H1 (cell line): ENCODE measurements at regions not wholly inside any gene's neighbourhood (a gene's known extent, or its start where the extent isn't known, plus 50 kb on each side); places are given as distances from the start of the nearest gene placed in this dataset.

Experiments
- CTCF ChIA-PET: fragments of 300-600 bp; sonication (Branson Sonifier 250); formaldehyde crosslinking; loops from one replicate; lab custom pipeline; 2021; ENCODE audit not compliant: partially characterized antibody; lab: Charles Lee
- POLR2A ChIA-PET: fragments of 300-600 bp; sonication (Branson Sonifier 250); formaldehyde crosslinking; loops from one replicate; lab custom pipeline; 2021; ENCODE audit warnings: inconsistent platforms; ENCODE audit not compliant: partially characterized antibody; lab: Charles Lee
- DNase-seq, 2 experiments: peaks; one replicate each; pipeline versions ENCODE4 v3.0.0 to v3.0.0-alpha.2; 2010 to 2022; ENCODE audit warnings: low spot score in 2 of 2, low read depth in 1 of 2, mixed read lengths in 1 of 2
- FAIRE-seq: peaks from 2 replicates; lab custom pipeline; 2011; peaks lifted over from hg19 to GRCh38; lab: Jason Lieb, UNC
- H2AFZ ChIP-seq: 2 replicates; pipeline ENCODE4 v1.8.1; 2012; ENCODE audit warnings: low read length, inconsistent platforms
- H2AK5ac ChIP-seq: 2 replicates; pipeline ENCODE4 v1.6.1; 2013; ENCODE audit warnings: low read depth, low read length
- H2BK120ac ChIP-seq: replicated peaks from 2 replicates; pipeline ENCODE3; 2013; ENCODE audit warnings: low read depth, low read length, inconsistent platforms
- H2BK12ac ChIP-seq: 2 replicates; pipeline ENCODE4 v1.6.1; 2013; ENCODE audit warnings: low read depth, low read length
- H2BK15ac ChIP-seq: 2 replicates; pipeline ENCODE4 v1.6.1; 2013; ENCODE audit warnings: low read length
- H2BK20ac ChIP-seq: 2 replicates; pipeline ENCODE4 v1.6.1; 2013; ENCODE audit warnings: low read length
- H2BK5ac ChIP-seq: 2 replicates; pipeline ENCODE4 v1.6.1; 2013; ENCODE audit warnings: low read depth, low read length
- H3K14ac ChIP-seq: 2 replicates; pipeline ENCODE4 v1.6.1; 2013; ENCODE audit warnings: inconsistent platforms; ENCODE audit not compliant: insufficient read length
- H3K18ac ChIP-seq: 2 replicates; pipeline ENCODE4 v1.6.1; 2013; ENCODE audit warnings: low read length; ENCODE audit errors: extremely low read depth
- H3K23ac ChIP-seq: 2 replicates; pipeline ENCODE4 v1.6.1; 2013; ENCODE audit warnings: inconsistent platforms; ENCODE audit not compliant: insufficient read length
- H3K23me2 ChIP-seq: 2 replicates; pipeline ENCODE4 v1.6.1; 2013; ENCODE audit warnings: low read depth, low read length
- H3K27ac ChIP-seq: 2 replicates; pipeline ENCODE4 v1.6.1; 2011; ENCODE audit warnings: low read depth, low read length, inconsistent platforms
- H3K27me3 ChIP-seq, 4 experiments: replicated peaks in 1 of 4; 1 replicate in 1 of 4; 2 replicates in 3 of 4; pipeline versions ENCODE4 v1.6.1 to v1.8.1; 2011 to 2013; ENCODE audit warnings: low read length in 3 of 4, mild to moderate bottlenecking in 3 of 4, inconsistent platforms in 2 of 4, mixed read lengths in 2 of 4, moderate library complexity in 1 of 4; ENCODE audit not compliant: control insufficient read depth in 3 of 4, insufficient read depth in 3 of 4; ENCODE audit errors: extremely low read depth in 1 of 4
- H3K36me3 ChIP-seq, 4 experiments: 2 replicates each; pipeline versions ENCODE4 v1.6.1 to v1.8.1; 2011 to 2013; ENCODE audit warnings: mild to moderate bottlenecking in 4 of 4, low read length in 3 of 4, moderate library complexity in 2 of 4, control low read depth in 1 of 4, inconsistent platforms in 1 of 4; ENCODE audit not compliant: insufficient read depth in 4 of 4, control insufficient read depth in 2 of 4
- H3K4ac ChIP-seq: replicated peaks from 2 replicates; pipeline ENCODE3; 2013; ENCODE audit warnings: low read length, low read depth, mixed read lengths, inconsistent platforms; ENCODE audit not compliant: insufficient read length
- H3K4me1 ChIP-seq, 4 experiments: replicated peaks in 1 of 4; 1 replicate in 1 of 4; 2 replicates in 3 of 4; pipeline versions ENCODE4 v1.6.1 to v1.8.1; 2011 to 2013; ENCODE audit warnings: low read length in 3 of 4, inconsistent platforms in 2 of 4, mixed read lengths in 1 of 4; ENCODE audit not compliant: insufficient read depth in 4 of 4, control insufficient read depth in 3 of 4
- H3K4me2 ChIP-seq, 2 experiments: 2 replicates each; pipeline versions ENCODE4 v1.6.1 to v1.8.1; 2011 to 2013; ENCODE audit warnings: low read depth in 2 of 2, low read length in 2 of 2, control low read depth in 1 of 2, inconsistent platforms in 1 of 2, mild to moderate bottlenecking in 1 of 2; ENCODE audit not compliant: insufficient read depth in 1 of 2
- H3K4me3 ChIP-seq, 4 experiments: fragments of 200-600, 300-600 bp in 1 of 4; sonication (generic), shearing (Covaris generic), sonication (Bioruptor Twin) in 1 of 4; 2 replicates each; pipeline versions ENCODE4 v1.5.1 to v1.8.1; 2011 to 2016; ENCODE audit warnings: low read length in 4 of 4, low read depth in 3 of 4, control low read depth in 2 of 4, inconsistent platforms in 2 of 4, mild to moderate bottlenecking in 2 of 4, mixed read lengths in 1 of 4, moderate library complexity in 1 of 4; ENCODE audit not compliant: insufficient read depth in 2 of 4; ENCODE audit errors: extremely low read depth in 1 of 4
- H3K56ac ChIP-seq: replicated peaks from 2 replicates; pipeline ENCODE3; 2013; ENCODE audit warnings: low read depth, mild to moderate bottlenecking, mixed read lengths, low read length, inconsistent platforms; ENCODE audit not compliant: insufficient read length
- H3K79me1 ChIP-seq: 2 replicates; pipeline ENCODE4 v1.6.1; 2013; ENCODE audit warnings: low read depth, low read length, control low read depth
- H3K79me2 ChIP-seq, 2 experiments: 2 replicates each; pipeline versions ENCODE4 v1.6.1 to v1.8.1; 2012 to 2013; ENCODE audit warnings: low read length in 2 of 2, mild to moderate bottlenecking in 2 of 2, inconsistent platforms in 1 of 2; ENCODE audit not compliant: insufficient read depth in 2 of 2, control insufficient read depth in 1 of 2
- H3K9ac ChIP-seq, 4 experiments: replicated peaks in 1 of 4; 1 replicate in 1 of 4; 2 replicates in 3 of 4; pipeline versions ENCODE4 v1.6.1 to v1.8.1; 2011 to 2013; ENCODE audit warnings: low read depth in 3 of 4, low read length in 3 of 4, control low read depth in 2 of 4, mild to moderate bottlenecking in 2 of 4, moderate library complexity in 2 of 4, inconsistent platforms in 1 of 4; ENCODE audit errors: extremely low read depth in 1 of 4
- H3K9me3 ChIP-seq, 2 experiments: 2 replicates each; pipeline versions ENCODE4 v1.6.1 to v1.8.1; 2012 to 2013; ENCODE audit warnings: mild to moderate bottlenecking in 2 of 2, moderate library complexity in 2 of 2, control low read depth in 1 of 2, inconsistent platforms in 1 of 2, low read depth in 1 of 2, low read length in 1 of 2, mixed read lengths in 1 of 2; ENCODE audit not compliant: insufficient read depth in 2 of 2
- H4K20me1 ChIP-seq, 2 experiments: replicated peaks in 1 of 2; 2 replicates each; pipeline versions ENCODE3 to v1.8.1; 2011 to 2013; ENCODE audit warnings: inconsistent platforms in 2 of 2, low read length in 2 of 2, mild to moderate bottlenecking in 1 of 2; ENCODE audit not compliant: insufficient read depth in 2 of 2, control insufficient read depth in 1 of 2
- H4K5ac ChIP-seq: 2 replicates; pipeline ENCODE4 v1.6.1; 2013; ENCODE audit warnings: low read length, low read depth, mixed read lengths, inconsistent platforms; ENCODE audit not compliant: insufficient read length
- H4K8ac ChIP-seq: 2 replicates; pipeline ENCODE4 v1.8.0; 2013; ENCODE audit warnings: mild to moderate bottlenecking, moderate library complexity, low read length, inconsistent platforms; ENCODE audit not compliant: insufficient read depth; ENCODE audit errors: extremely low read depth
- H4K91ac ChIP-seq: replicated peaks from 2 replicates; pipeline ENCODE3; 2013; ENCODE audit warnings: low read length, mixed read lengths, inconsistent platforms; ENCODE audit not compliant: insufficient read length
- EZH2 ChIP-seq: fragments of 200-600 bp; sonication (generic); IDR thresholded peaks from 2 replicates; pipeline ENCODE4 v1.7.1; 2012; ENCODE audit warnings: low read depth, mild to moderate bottlenecking, moderate library complexity, low read length, inconsistent platforms; ENCODE audit not compliant: severe bottlenecking
- KDM5A ChIP-seq: fragments of 200-600 bp; IDR thresholded peaks from 2 replicates; pipeline ENCODE4 v1.7.1; 2012; ENCODE audit warnings: mild to moderate bottlenecking, low read length, inconsistent platforms, mixed read lengths
- NANOG ChIP-seq: IDR thresholded peaks from 2 replicates; pipeline ENCODE4 v1.6.1; 2011; ENCODE audit warnings: low read length, low read depth, mild to moderate bottlenecking, inconsistent platforms; ENCODE audit not compliant: insufficient read depth, poor library complexity, severe bottlenecking
- RAD21 ChIP-seq, 2 experiments: IDR thresholded peaks in 1 of 2; conservative IDR thresholded peaks in 1 of 2; 2 replicates each; pipeline ENCODE4 v1.6.1; 2011; ENCODE audit warnings: low read depth in 2 of 2, low read length in 2 of 2, improper control_type of control experiment in 1 of 2, inconsistent platforms in 1 of 2, mild to moderate bottlenecking in 1 of 2, moderate library complexity in 1 of 2
- RFX5 ChIP-seq: IDR thresholded peaks from 2 replicates; pipeline ENCODE4 v1.6.1; 2011; ENCODE audit warnings: low read depth, low read length, improper control_type of control experiment, borderline replicate concordance
- SIRT6 ChIP-seq: IDR thresholded peaks from one replicate; pipeline ENCODE4 v1.7.1; 2012; ENCODE audit warnings: low read length, inconsistent platforms
- SP2 ChIP-seq: IDR thresholded peaks from 2 replicates; pipeline ENCODE4 v1.6.1; 2012; ENCODE audit warnings: mild to moderate bottlenecking, low read length, inconsistent platforms
- SRF ChIP-seq: IDR thresholded peaks from 2 replicates; pipeline ENCODE4 v1.6.1; 2011; ENCODE audit warnings: mild to moderate bottlenecking, low read depth, low read length, moderate library complexity
- TCF12 ChIP-seq: IDR thresholded peaks from 2 replicates; pipeline ENCODE4 v1.6.1; 2011; ENCODE audit warnings: low read depth, mild to moderate bottlenecking, low read length
- WGBS, 2 experiments: shearing (Covaris generic) in 1 of 2; methylation state at CpG; one replicate each; pipeline versions ENCODE4 v1.1.6 to v1.1.7; 2013 to 2015; ENCODE audit warnings: low lambda C conversion rate in 2 of 2, mixed read lengths in 2 of 2, inconsistent platforms in 1 of 2, low coverage in 1 of 2, missing lambda C conversion rate in 1 of 2; ENCODE audit not compliant: insufficient replicate concordance in 2 of 2, insufficient coverage in 1 of 2, insufficient read length in 1 of 2; ENCODE audit errors: extremely low coverage in 1 of 2, missing lambda C conversion rate in 1 of 2; 5-methylcytosine and 5-hydroxymethylcytosine counted together

DNA sequence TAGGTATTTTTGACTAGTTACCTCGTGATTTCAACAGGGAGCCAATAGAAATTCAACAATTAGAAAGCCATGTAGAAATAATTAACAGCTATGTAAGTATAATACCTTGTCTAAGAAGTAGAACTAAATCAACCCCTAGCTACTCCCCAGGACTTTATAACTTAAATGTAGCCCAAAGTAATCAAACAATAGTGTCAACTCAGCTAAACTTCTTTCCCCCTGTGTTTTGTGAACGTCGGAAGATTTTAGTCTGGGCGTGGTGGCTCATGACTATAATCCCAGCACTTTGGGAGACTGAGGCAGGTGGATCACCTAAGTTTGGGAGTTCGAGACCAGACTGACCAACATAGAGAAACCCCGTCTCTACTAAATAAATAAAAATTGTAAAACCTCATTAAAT, 579.9 kb upstream of the NCAM2 start:
- DNase-seq (no peak), FAIRE-seq (no peak)
- ChIA-PET POLR2A (no interaction called here), CTCF (interaction anchor here (1.5 kb wide), 1 partner anchor 26 kb away, joined by 5 read pairs; no protein-coding TSS in a partner anchor)
- Histone ChIP-seq H3K23ac (no peak overlapping the region), H3K27me3 (peaks cover 0 to 1% (median 0%) of the 10 kb centered on the region in 4 experiments; a peak in 1 of 7 replicates), H4K8ac (no peak overlapping the region), H3K56ac (no peak overlapping the region), H4K91ac (no peak overlapping the region), H3K4me2 (no peak overlapping the region), H3K9ac (no peak overlapping the region), H3K9me3 (no peaks in the 10 kb centered on the region), H3K14ac (no peak overlapping the region), H2BK120ac (no peak overlapping the region), H3K18ac (no peak overlapping the region), H2AFZ (no peak overlapping the region), H3K23me2 (no peaks in the 10 kb centered on the region), H2BK20ac (no peak overlapping the region), H4K20me1 (no peaks in the 10 kb centered on the region), H2BK15ac (no peak overlapping the region), H2BK5ac (no peak overlapping the region), H4K5ac (no peak overlapping the region), H3K27ac (no peak overlapping the region), H3K79me1 (no peaks in the 10 kb centered on the region), H3K79me2 (no peaks in the 10 kb centered on the region), H3K36me3 (no peaks in the 10 kb centered on the region), H2AK5ac (no peak overlapping the region), H3K4me3 (no peak overlapping the region), H2BK12ac (no peak overlapping the region), H3K4me1 (no peaks in the 10 kb centered on the region), H3K4ac (no peak overlapping the region)
- WGBS, 2 experiments: 95% methylated on average over 6 of the region's 6 CpGs; no CpG with 5 or more reads in 1 of the 2 experiments
- TF ChIP-seq EZH2 (no peak), NANOG (no peak), RAD21 (IDR thresholded peaks at IDR 0.05 in 1 of 2, conservative IDR thresholded peaks at IDR 0.05 in 1 of 2; ENCODE audit: low read depth in 2 of 2, low read length in 2 of 2) (no peak), SIRT6 (no peak), TCF12 (no peak), RFX5 (no peak), SRF (no peak), SP2 (no peak), KDM5A (no peak)
